ENCODE measurements at regions not wholly inside any gene's neighbourhood (a gene's known extent, or its start where the extent isn't known, plus 50 kb on each side); places are given as distances from the start of the nearest gene placed in this dataset.

- no peak for DNase-seq
Measured at GRCh38 chr12:118467641-118468305, 91.4 kb downstream of the SUDS3 start.

GRCh38 chr12:118472940-118473339 lies 96.6 kb downstream of the SUDS3 start:
- no peak for DNase-seq

GRCh38 chr12:118480235-118480634 lies 103.9 kb downstream of the SUDS3 start:
- DNase-seq: no peak

GRCh38 chr12:118488034-118488433 lies 111.7 kb downstream of the SUDS3 start:
- DNase-seq: no peak

GRCh38 chr12:118493962-118494361 lies 117.6 kb downstream of the SUDS3 start:
- no peak for DNase-seq

GRCh38 chr12:118494776-118495175 lies 118.4 kb downstream of the SUDS3 start:
- no peak for DNase-seq

- DNase-seq: no peak
Measured at GRCh38 chr12:118495296-118495695, 118.9 kb downstream of the SUDS3 start.

GRCh38 chr12:118498171-118498570 lies 121.8 kb downstream of the SUDS3 start:
- DNase-seq: no peak

- DNase-seq: no peak
Measured at GRCh38 chr12:118500299-118500698, 123.9 kb downstream of the SUDS3 start.

- no peak for DNase-seq
Measured at GRCh38 chr12:118501489-118501888, 125.1 kb downstream of the SUDS3 start.

- DNase-seq: no peak
Measured at GRCh38 chr12:118503476-118503875, 127.1 kb downstream of the SUDS3 start.

GRCh38 chr12:118512669-118513068 lies 136.3 kb downstream of the SUDS3 start:
- no peak for DNase-seq

- DNase-seq: no peak
Measured at GRCh38 chr12:118513611-118514010, 137.3 kb downstream of the SUDS3 start.

- no peak for DNase-seq
Measured at GRCh38 chr12:118514297-118514696, 137.9 kb downstream of the SUDS3 start.

GRCh38 chr12:118520214-118521035 lies 144.1 kb downstream of the SUDS3 start:
- DNase-seq: no peak

GRCh38 chr12:118521036-118521370 lies 144.6 kb downstream of the SUDS3 start:
- DNase-seq: no peak

- no peak for DNase-seq
Measured at GRCh38 chr12:118524446-118524845, 148.1 kb downstream of the SUDS3 start.

GRCh38 chr12:118525216-118525615 lies 148.9 kb downstream of the SUDS3 start:
- DNase-seq: no peak

- no peak for DNase-seq
Measured at GRCh38 chr12:118526255-118527095, 150.1 kb downstream of the SUDS3 start.

GRCh38 chr12:118527310-118527709 lies 151.0 kb downstream of the SUDS3 start:
- no peak for DNase-seq

- DNase-seq: no peak
Measured at GRCh38 chr12:118528625-118529024, 152.3 kb downstream of the SUDS3 start.

GRCh38 chr12:118534003-118534402 lies 157.6 kb downstream of the SUDS3 start:
- DNase-seq: no peak

All from left kidney (tissue), 1 donor.